ENCODE measurements at regions not wholly inside any gene's neighbourhood (a gene's known extent, or its start where the extent isn't known, plus 50 kb on each side); places are given as distances from the start of the nearest gene placed in this dataset.

DNA sequence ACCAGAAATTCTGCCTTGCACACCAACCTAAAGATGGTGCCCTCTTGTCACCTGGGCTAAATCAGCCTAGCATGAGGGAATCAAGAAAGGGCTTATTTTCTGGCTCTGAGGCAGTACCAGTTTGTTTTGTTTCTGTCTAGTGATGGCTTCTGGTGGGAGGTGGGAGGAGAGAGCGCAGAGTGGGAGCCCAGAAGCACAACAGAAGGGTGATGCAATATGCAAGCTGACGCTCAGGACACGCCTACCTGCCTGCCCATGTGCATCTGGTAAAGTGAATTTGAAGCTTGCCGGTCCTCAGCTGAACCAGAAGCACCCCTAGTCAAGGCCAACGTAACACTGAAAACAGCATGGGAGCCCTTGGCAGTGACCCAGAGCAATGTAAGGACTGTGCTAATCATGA lies 138.4 kb upstream of the TIAM1 start:
- TF ChIP-seq, protein P1, sequence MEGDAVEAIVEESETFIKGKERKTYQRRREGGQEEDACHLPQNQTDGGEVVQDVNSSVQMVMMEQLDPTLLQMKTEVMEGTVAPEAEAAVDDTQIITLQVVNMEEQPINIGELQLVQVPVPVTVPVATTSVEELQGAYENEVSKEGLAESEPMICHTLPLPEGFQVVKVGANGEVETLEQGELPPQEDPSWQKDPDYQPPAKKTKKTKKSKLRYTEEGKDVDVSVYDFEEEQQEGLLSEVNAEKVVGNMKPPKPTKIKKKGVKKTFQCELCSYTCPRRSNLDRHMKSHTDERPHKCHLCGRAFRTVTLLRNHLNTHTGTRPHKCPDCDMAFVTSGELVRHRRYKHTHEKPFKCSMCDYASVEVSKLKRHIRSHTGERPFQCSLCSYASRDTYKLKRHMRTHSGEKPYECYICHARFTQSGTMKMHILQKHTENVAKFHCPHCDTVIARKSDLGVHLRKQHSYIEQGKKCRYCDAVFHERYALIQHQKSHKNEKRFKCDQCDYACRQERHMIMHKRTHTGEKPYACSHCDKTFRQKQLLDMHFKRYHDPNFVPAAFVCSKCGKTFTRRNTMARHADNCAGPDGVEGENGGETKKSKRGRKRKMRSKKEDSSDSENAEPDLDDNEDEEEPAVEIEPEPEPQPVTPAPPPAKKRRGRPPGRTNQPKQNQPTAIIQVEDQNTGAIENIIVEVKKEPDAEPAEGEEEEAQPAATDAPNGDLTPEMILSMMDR (IDR thresholded peaks at IDR 0.05; ENCODE audit: control extremely low read depth in 1 of 3, insufficient read depth in 1 of 3, low read depth in 1 of 3, low read length in 3 of 3): no peak
- no peak for TF ChIP-seq CBX8 (IDR thresholded peaks at IDR 0.05; ENCODE audit: borderline replicate concordance, low read depth, low read length)
- no peak for TF ChIP-seq SIX5 (IDR thresholded peaks at IDR 0.05; ENCODE audit: low read depth, low read length)
- no peak for TF ChIP-seq GABPA (IDR thresholded peaks at IDR 0.05; ENCODE audit: borderline replicate concordance, insufficient read depth, low read length)
- no peak for TF ChIP-seq CHD2 (IDR thresholded peaks at IDR 0.05; ENCODE audit: low read length)
